GM23338 (cell line): ENCODE measurements at regions not wholly inside any gene's neighbourhood (a gene's known extent, or its start where the extent isn't known, plus 50 kb on each side); places are given as distances from the start of the nearest gene placed in this dataset.
"Not testable (repeated sequence)": the region's sequence is repeated elsewhere in the genome, so short reads cannot be mapped to it uniquely, and the experiment has no call there.

Source experiments
- ATAC-seq: fragments of 200-7000 bp; cut with Tn5 transposase; 3 replicates; pipeline ENCODE4 v1.9.1; 2020
- DNase-seq: peaks from one replicate; pipeline ENCODE4 v3.0.0-alpha.2; 2015; ENCODE audit warnings: low spot score
- H2AFZ ChIP-seq: fragments of 200-600 bp; sonication (generic); 2 replicates; pipeline ENCODE4 v1.8.0; 2016; ENCODE audit warnings: antibody characterized with exemption, mild to moderate bottlenecking, moderate library complexity
- H3F3A ChIP-seq: fragments of 200-600 bp; sonication (generic); replicated peaks from 2 replicates; pipeline ENCODE4 v1.8.0; 2017; ENCODE audit warnings: antibody characterized with exemption, mixed run types, low read depth
- H3K27ac ChIP-seq: fragments of 200-600 bp; sonication (generic); 2 replicates; pipeline ENCODE4 v1.6.1; 2016; ENCODE audit warnings: low read depth
- H3K27me3 ChIP-seq: fragments of 200-600 bp; sonication (generic); 2 replicates; pipeline ENCODE4 v1.8.0; 2016; ENCODE audit warnings: mild to moderate bottlenecking, mixed run types, moderate library complexity; ENCODE audit not compliant: insufficient read depth
- H3K36me3 ChIP-seq: fragments of 200-600 bp; sonication (generic); 2 replicates; pipeline ENCODE4 v1.8.0; 2016; ENCODE audit warnings: mild to moderate bottlenecking; ENCODE audit not compliant: insufficient read depth
- H3K4me1 ChIP-seq: fragments of 200-600 bp; sonication (generic); 2 replicates; pipeline ENCODE4 v1.8.0; 2016; ENCODE audit warnings: mild to moderate bottlenecking, moderate library complexity; ENCODE audit not compliant: insufficient read depth
- H3K4me2 ChIP-seq: fragments of 200-600 bp; sonication (generic); 2 replicates; pipeline ENCODE4 v1.7.1; 2017; ENCODE audit warnings: mixed run types
- H3K4me3 ChIP-seq: fragments of 200-600 bp; sonication (generic); 2 replicates; pipeline ENCODE4 v1.6.1; 2016; ENCODE audit warnings: mixed run types
- H3K79me2 ChIP-seq: fragments of 200-600 bp; sonication (generic); replicated peaks from 2 replicates; pipeline ENCODE4 v1.8.0; 2017; ENCODE audit warnings: mild to moderate bottlenecking; ENCODE audit not compliant: insufficient read depth
- H3K9me2 ChIP-seq: fragments of 200-600 bp; sonication (generic); 2 replicates; pipeline ENCODE4 v1.8.0; 2017; ENCODE audit not compliant: insufficient read depth
- H4K20me1 ChIP-seq: fragments of 200-600 bp; sonication (generic); replicated peaks from 2 replicates; pipeline ENCODE4 v1.8.0; 2017; ENCODE audit warnings: mild to moderate bottlenecking; ENCODE audit not compliant: insufficient read depth
- H3K27ac Mint-ChIP-seq: 2 replicates; pipeline ENCODE4 v1.8.0; 2020; ENCODE audit warnings: inconsistent platforms, mild to moderate bottlenecking, moderate library complexity, mixed read lengths
- H3K27me3 Mint-ChIP-seq: 3 replicates; pipeline ENCODE4 v1.8.0; 2022; ENCODE audit warnings: low read depth, mild to moderate bottlenecking, moderate library complexity, mixed read lengths, inconsistent platforms; ENCODE audit not compliant: insufficient read depth, poor library complexity
- H3K36me3 Mint-ChIP-seq: 3 replicates; pipeline ENCODE4 v1.8.0; 2021; ENCODE audit warnings: low read depth, mild to moderate bottlenecking, inconsistent platforms, moderate library complexity, mixed read lengths
- H3K4me1 Mint-ChIP-seq: 3 replicates; pipeline ENCODE4 v1.8.0; 2020; ENCODE audit warnings: mild to moderate bottlenecking, inconsistent platforms, mixed read lengths
- H3K4me3 Mint-ChIP-seq: 3 replicates; pipeline ENCODE4 v1.8.0; 2021; ENCODE audit warnings: moderate library complexity, mild to moderate bottlenecking, inconsistent platforms, mixed read lengths
- H3K9me3 Mint-ChIP-seq: 3 replicates; pipeline ENCODE4 v1.8.0; 2020; ENCODE audit warnings: moderate library complexity, mild to moderate bottlenecking, inconsistent platforms, mixed read lengths
- CREB1 ChIP-seq: fragments of 250-450 bp; sonication (Bioruptor Pico); IDR thresholded peaks from 2 replicates; pipeline ENCODE4 v1.5.0; 2020; ENCODE audit warnings: low read depth, mild to moderate bottlenecking, moderate library complexity
- EZH2 ChIP-seq: fragments of 200-600 bp; sonication (generic); IDR thresholded peaks from one replicate; pipeline ENCODE4 v1.8.0; 2017; ENCODE audit warnings: antibody characterized with exemption, mild to moderate bottlenecking, low read depth; ENCODE audit not compliant: unreplicated experiment
- JUNB ChIP-seq: IDR thresholded peaks from one replicate; pipeline ENCODE4 v1.6.1; 2016; ENCODE audit warnings: antibody characterized with exemption; ENCODE audit not compliant: unreplicated experiment
- POLR2AphosphoS5 ChIP-seq: IDR thresholded peaks from 2 replicates; pipeline ENCODE4 v1.6.1; 2016; ENCODE audit warnings: antibody characterized with exemption, low read depth
- STAT1 ChIP-seq: IDR thresholded peaks from one replicate; pipeline ENCODE4 v1.6.1; 2016; ENCODE audit warnings: antibody characterized with exemption; ENCODE audit not compliant: unreplicated experiment
- ZNF114 ChIP-seq: fragments of 250-450 bp; sonication (Bioruptor Pico); IDR thresholded peaks from 2 replicates; pipeline ENCODE4 v1.5.0; 2020; ENCODE audit warnings: mild to moderate bottlenecking, moderate library complexity
- ZNF331 ChIP-seq: fragments of 250-450 bp; sonication (Bioruptor Pico); IDR thresholded peaks from 2 replicates; pipeline ENCODE4 v1.5.0; 2020; ENCODE audit warnings: low read depth, mild to moderate bottlenecking, moderate library complexity
- TF ChIP-seq, protein P1 (sequence below): IDR thresholded peaks from 2 replicates; pipeline ENCODE4 v1.6.1; 2016; ENCODE audit warnings: antibody characterized with exemption
- TF ChIP-seq, protein P2 (sequence below), 2 experiments: fragments of 200-600 bp in 1 of 2; sonication (generic) in 1 of 2; conservative IDR thresholded peaks; 2 replicates each; pipeline versions ENCODE4 v1.5.1 to v1.6.1; 2016 to 2017; ENCODE audit warnings: antibody characterized with exemption in 2 of 2, low read depth in 2 of 2, mild to moderate bottlenecking in 2 of 2, moderate library complexity in 1 of 2

GRCh38 chr4:18419780-18420179, 398.2 kb upstream of the LCORL start (continued):
- no peak for TF ChIP-seq ZNF331 (CRISPR knock-in tag)
- TF ChIP-seq, protein P1, sequence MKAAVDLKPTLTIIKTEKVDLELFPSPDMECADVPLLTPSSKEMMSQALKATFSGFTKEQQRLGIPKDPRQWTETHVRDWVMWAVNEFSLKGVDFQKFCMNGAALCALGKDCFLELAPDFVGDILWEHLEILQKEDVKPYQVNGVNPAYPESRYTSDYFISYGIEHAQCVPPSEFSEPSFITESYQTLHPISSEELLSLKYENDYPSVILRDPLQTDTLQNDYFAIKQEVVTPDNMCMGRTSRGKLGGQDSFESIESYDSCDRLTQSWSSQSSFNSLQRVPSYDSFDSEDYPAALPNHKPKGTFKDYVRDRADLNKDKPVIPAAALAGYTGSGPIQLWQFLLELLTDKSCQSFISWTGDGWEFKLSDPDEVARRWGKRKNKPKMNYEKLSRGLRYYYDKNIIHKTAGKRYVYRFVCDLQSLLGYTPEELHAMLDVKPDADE, result no peak
- TF ChIP-seq JUNB, result no peak
- no peak for TF ChIP-seq EZH2
- TF ChIP-seq POLR2AphosphoS5, result no peak
- no peak for TF ChIP-seq STAT1
- TF ChIP-seq ZNF114, result no peak
- TF ChIP-seq CREB1, result no peak

GRCh38 chr4:18418195-18418898, 396.8 kb upstream of the LCORL start:
- not testable (repeated sequence) for H3K4me1 Mint-ChIP-seq, H3K9me2 ChIP-seq, H3K9me3 Mint-ChIP-seq, H4K20me1 ChIP-seq, H3K4me1 ChIP-seq, H3K27ac Mint-ChIP-seq, H3K79me2 ChIP-seq, H3K36me3 Mint-ChIP-seq, H3K27me3 ChIP-seq, H3F3A ChIP-seq, H3K36me3 ChIP-seq, H3K27ac ChIP-seq, H3K27me3 Mint-ChIP-seq
- peak overlapping the region; percentile 67; the same call in 2 of the 3 replicates for H3K4me3 Mint-ChIP-seq
- H2AFZ ChIP-seq, result peak overlapping the region; percentile 80; the same call in 1 of the 2 replicates
- H3K4me2 ChIP-seq, result peak overlapping the region; percentile 51; the same call in 1 of the 2 replicates
- ATAC-seq, result peak; percentile 90
- DNase-seq, result peak; percentile 33
- peak overlapping the region; percentile 46 for H3K4me3 ChIP-seq

DNA sequence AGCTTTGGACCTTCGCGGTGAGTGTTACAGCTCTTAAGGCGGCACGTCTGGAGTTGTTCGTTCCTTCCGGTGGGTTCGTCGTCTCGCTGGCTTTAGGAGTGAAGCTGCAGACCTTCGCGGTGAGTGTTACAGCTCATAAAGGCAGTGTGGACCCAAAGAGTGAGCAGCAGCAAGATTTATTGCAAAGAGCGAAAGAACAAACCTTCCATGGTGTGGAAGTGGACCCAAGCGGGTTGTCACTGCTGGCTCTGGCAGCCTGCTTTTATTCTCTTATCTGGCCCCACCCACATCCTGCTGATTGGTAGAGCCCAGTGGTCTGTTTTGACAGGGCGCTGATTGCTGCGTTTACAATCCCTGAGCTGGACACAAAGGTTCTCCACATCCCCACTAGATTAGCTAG, 396.1 kb upstream of the LCORL start:
- H3K4me1 Mint-ChIP-seq, H3K27me3 ChIP-seq, ATAC-seq, H3K27me3 Mint-ChIP-seq, H3K9me2 ChIP-seq, H3K79me2 ChIP-seq, H3F3A ChIP-seq, H3K36me3 Mint-ChIP-seq, H3K27ac ChIP-seq, H3K27ac Mint-ChIP-seq, DNase-seq, H3K9me3 Mint-ChIP-seq, H3K36me3 ChIP-seq, H4K20me1 ChIP-seq, H3K4me1 ChIP-seq, H3K4me2 ChIP-seq: not testable (repeated sequence)
- peak overlapping the region; percentile 46; the same call in 1 of the 2 replicates for H3K4me3 ChIP-seq
- H2AFZ ChIP-seq, result peak overlapping the region; percentile 80; the same call in 1 of the 2 replicates
- H3K4me3 Mint-ChIP-seq, result peak overlapping the region; percentile 49; the same call in 2 of the 3 replicates

DNA sequence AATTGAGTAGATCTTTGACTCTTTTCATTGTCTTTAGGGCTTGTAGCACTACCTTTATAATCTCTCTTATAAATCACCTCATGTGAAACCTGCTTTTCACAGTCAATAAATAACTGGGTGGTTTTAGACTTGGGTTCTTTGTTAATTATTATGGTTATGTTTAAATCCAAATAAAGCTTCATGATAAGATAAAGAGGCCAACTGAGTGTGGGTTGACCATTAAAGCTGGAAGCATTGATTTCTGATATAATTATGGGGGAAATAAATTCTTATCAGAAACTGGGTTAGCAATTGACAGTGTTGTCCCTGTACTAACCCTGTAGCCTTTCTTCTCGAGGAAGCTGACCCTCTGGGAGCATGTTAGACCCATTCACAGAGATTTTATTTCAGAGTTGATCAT, 384.7 kb upstream of the LCORL start:
- Histone ChIP-seq H3K4me2 (no peak overlapping the region), H3K4me1 (no peaks in the 10 kb centered on the region), H3K27ac (no peak overlapping the region), H2AFZ (no peak overlapping the region), H3K36me3 (no peaks in the 10 kb centered on the region), H3K27me3 (no peaks in the 10 kb centered on the region), H3K79me2 (no peaks in the 10 kb centered on the region), H3K9me2 (no peaks in the 10 kb centered on the region), H3K4me3 (no peak overlapping the region), H3F3A (no peaks in the 10 kb centered on the region), H4K20me1 (no peaks in the 10 kb centered on the region)
- H3K36me3 Mint-ChIP-seq, result no peaks in the 10 kb centered on the region
- no peak overlapping the region for H3K27ac Mint-ChIP-seq
- DNase-seq (no peak), ATAC-seq (no peak)
- peaks cover 3% of the 10 kb centered on the region for H3K27me3 Mint-ChIP-seq
- no peaks in the 10 kb centered on the region for H3K9me3 Mint-ChIP-seq
- H3K4me3 Mint-ChIP-seq, result no peak overlapping the region
- no peaks in the 10 kb centered on the region for H3K4me1 Mint-ChIP-seq
- TF ChIP-seq, protein P2, sequence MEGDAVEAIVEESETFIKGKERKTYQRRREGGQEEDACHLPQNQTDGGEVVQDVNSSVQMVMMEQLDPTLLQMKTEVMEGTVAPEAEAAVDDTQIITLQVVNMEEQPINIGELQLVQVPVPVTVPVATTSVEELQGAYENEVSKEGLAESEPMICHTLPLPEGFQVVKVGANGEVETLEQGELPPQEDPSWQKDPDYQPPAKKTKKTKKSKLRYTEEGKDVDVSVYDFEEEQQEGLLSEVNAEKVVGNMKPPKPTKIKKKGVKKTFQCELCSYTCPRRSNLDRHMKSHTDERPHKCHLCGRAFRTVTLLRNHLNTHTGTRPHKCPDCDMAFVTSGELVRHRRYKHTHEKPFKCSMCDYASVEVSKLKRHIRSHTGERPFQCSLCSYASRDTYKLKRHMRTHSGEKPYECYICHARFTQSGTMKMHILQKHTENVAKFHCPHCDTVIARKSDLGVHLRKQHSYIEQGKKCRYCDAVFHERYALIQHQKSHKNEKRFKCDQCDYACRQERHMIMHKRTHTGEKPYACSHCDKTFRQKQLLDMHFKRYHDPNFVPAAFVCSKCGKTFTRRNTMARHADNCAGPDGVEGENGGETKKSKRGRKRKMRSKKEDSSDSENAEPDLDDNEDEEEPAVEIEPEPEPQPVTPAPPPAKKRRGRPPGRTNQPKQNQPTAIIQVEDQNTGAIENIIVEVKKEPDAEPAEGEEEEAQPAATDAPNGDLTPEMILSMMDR (conservative IDR thresholded peaks at IDR 0.05; ENCODE audit: low read depth in 2 of 2), result no peak
